Colonic mucosa (tissue), 4 donors: ENCODE measurements at regions not wholly inside any gene's neighbourhood (a gene's known extent, or its start where the extent isn't known, plus 50 kb on each side); places are given as distances from the start of the nearest gene placed in this dataset.

ENCODE experiments used
- DNase-seq: peaks from one replicate; pipeline ENCODE4 v3.0.0-alpha.2; 2020
- H3K27ac ChIP-seq: fragments of 200-600 bp; one replicate; pipeline ENCODE4 v1.8.0; 2021
- H3K27me3 ChIP-seq: fragments of 200-600 bp; one replicate; pipeline ENCODE4 v1.8.0; 2021
- H3K36me3 ChIP-seq: fragments of 200-600 bp; one replicate; pipeline ENCODE4 v1.8.0; 2021
- H3K4me1 ChIP-seq: fragments of 200-600 bp; one replicate; pipeline ENCODE4 v1.8.0; 2021; ENCODE audit warnings: mild to moderate bottlenecking
- H3K4me3 ChIP-seq: fragments of 200-600 bp; one replicate; pipeline ENCODE4 v1.8.0; 2021
- H3K9ac ChIP-seq, 2 donors: one replicate each; pipeline ENCODE4 v1.7.0; 2013; ENCODE audit warnings: control low read depth in 2 of 2, low read depth in 2 of 2, low read length in 2 of 2
- H3K9me3 ChIP-seq: fragments of 200-600 bp; one replicate; pipeline ENCODE4 v1.8.0; 2021
- intact Hi-C: fragments of 100-400 bp; cut with DNase I; formaldehyde crosslinking; loops from one replicate; pipeline ENCODE4 v1.14.1; 2022
- TF ChIP-seq, protein P1 (sequence below): fragments of 200-600 bp; IDR thresholded peaks from one replicate; pipeline ENCODE4 v1.8.0; 2022; ENCODE audit warnings: antibody characterized with exemption, mild to moderate bottlenecking
- donor health status: healthy.
- donor health status: DM: no; HTN: no; CAD: no.
- donor health status: DM: no; HTN: no; CAD: no.

DNA sequence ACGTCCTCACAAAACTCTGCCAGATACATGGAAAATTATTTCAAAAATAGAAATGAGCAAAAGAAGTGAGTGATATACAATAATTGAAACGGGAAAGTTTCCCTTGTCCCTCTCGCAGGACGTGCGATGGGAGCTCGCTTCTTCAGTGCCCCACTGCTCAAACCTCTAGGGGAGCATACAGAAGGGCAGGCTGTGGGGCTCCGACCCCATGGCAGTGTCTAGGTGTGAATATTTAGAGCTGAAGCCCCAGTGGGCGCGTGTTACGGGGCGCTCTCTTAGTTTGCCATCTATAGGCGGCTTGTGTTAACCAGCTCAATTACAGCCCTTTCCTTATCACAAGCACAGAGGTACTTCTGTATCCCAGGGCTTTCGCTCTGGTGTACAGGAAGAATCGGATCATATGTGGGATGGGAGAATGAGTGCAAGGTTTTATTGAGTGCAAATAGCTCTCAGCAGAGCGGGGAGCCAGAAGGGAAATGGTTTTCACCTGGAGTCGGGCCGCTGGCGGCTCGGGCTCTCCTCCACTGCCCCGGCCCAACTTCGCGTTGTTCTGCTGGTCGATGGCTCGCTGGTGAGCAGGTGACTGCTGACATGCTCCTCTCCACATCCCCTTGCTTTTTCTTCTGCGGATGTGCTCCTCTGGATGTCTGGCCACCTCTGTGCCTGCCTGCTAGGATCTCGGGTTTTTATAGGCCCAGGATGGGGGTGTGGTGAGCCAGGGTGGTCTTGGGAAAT lies 334.0 kb upstream of the PTPRD start:
- DNase-seq: no peak
- intact Hi-C loops: no loop called here
- TF ChIP-seq, protein P1, sequence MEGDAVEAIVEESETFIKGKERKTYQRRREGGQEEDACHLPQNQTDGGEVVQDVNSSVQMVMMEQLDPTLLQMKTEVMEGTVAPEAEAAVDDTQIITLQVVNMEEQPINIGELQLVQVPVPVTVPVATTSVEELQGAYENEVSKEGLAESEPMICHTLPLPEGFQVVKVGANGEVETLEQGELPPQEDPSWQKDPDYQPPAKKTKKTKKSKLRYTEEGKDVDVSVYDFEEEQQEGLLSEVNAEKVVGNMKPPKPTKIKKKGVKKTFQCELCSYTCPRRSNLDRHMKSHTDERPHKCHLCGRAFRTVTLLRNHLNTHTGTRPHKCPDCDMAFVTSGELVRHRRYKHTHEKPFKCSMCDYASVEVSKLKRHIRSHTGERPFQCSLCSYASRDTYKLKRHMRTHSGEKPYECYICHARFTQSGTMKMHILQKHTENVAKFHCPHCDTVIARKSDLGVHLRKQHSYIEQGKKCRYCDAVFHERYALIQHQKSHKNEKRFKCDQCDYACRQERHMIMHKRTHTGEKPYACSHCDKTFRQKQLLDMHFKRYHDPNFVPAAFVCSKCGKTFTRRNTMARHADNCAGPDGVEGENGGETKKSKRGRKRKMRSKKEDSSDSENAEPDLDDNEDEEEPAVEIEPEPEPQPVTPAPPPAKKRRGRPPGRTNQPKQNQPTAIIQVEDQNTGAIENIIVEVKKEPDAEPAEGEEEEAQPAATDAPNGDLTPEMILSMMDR: no peak
- Histone ChIP-seq H3K27me3 (no peaks in the 10 kb centered on the region), H3K4me1 (no peaks in the 10 kb centered on the region), H3K27ac (no peak overlapping the region), H3K36me3 (no peaks in the 10 kb centered on the region), H3K4me3 (no peak overlapping the region), H3K9me3 (no peaks in the 10 kb centered on the region), H3K9ac (no peak overlapping the region)

GRCh38 chr9:10957878-10958277 lies 345.1 kb upstream of the PTPRD start:
- Histone ChIP-seq H3K9me3 (no peaks in the 10 kb centered on the region), H3K27me3 (no peaks in the 10 kb centered on the region), H3K4me1 (no peaks in the 10 kb centered on the region), H3K27ac (no peak overlapping the region), H3K4me3 (no peak overlapping the region), H3K36me3 (no peaks in the 10 kb centered on the region), H3K9ac (no peak overlapping the region)
- intact Hi-C loops: no loop called here
- no peak for DNase-seq
- TF ChIP-seq, protein P1: no peak

GRCh38 chr9:10961883-10962282 lies 349.1 kb upstream of the PTPRD start:
- TF ChIP-seq, protein P1: no peak
- intact Hi-C loops: no loop called here
- Histone ChIP-seq H3K36me3 (no peaks in the 10 kb centered on the region), H3K27me3 (no peaks in the 10 kb centered on the region), H3K27ac (no peak overlapping the region), H3K4me3 (no peak overlapping the region), H3K9ac (no peak overlapping the region), H3K4me1 (no peaks in the 10 kb centered on the region), H3K9me3 (no peaks in the 10 kb centered on the region)
- no peak for DNase-seq

- Histone ChIP-seq H3K27ac (no peak overlapping the region), H3K36me3 (no peaks in the 10 kb centered on the region), H3K9me3 (no peaks in the 10 kb centered on the region), H3K4me1 (no peaks in the 10 kb centered on the region), H3K9ac (no peak overlapping the region), H3K27me3 (no peaks in the 10 kb centered on the region), H3K4me3 (no peak overlapping the region)
- intact Hi-C loops: no loop called here
- TF ChIP-seq, protein P1: no peak
- no peak for DNase-seq
Measured at GRCh38 chr9:10983251-10983650, 370.4 kb upstream of the PTPRD start.

DNA sequence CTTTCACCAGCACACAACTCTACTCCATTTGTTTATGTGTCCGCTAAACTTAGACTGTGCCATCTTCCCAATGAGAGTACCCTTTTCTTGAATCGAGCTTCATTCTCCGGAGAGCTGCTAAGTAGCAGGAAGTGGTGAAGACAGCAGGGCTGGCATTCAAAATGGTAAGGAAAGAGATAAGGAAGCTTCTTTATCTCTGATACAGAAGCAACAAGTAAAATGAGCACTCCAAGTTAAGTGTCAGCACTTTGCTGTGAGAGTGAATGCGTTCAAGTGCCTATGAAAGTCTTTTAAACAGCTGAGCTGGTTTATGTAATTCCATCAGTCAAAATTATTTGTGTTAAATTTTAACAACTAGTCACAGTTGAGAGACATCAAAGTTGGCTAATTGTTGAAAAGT lies 386.8 kb upstream of the PTPRD start:
- TF ChIP-seq, protein P1: no peak
- Histone ChIP-seq H3K4me1 (no peaks in the 10 kb centered on the region), H3K9me3 (no peaks in the 10 kb centered on the region), H3K27ac (no peak overlapping the region), H3K4me3 (no peak overlapping the region), H3K9ac (no peak overlapping the region), H3K27me3 (no peaks in the 10 kb centered on the region), H3K36me3 (no peaks in the 10 kb centered on the region)
- intact Hi-C loops: no loop called here
- no peak for DNase-seq
